Panc1 (cell line): ENCODE measurements at regions not wholly inside any gene's neighbourhood (a gene's known extent, or its start where the extent isn't known, plus 50 kb on each side); places are given as distances from the start of the nearest gene placed in this dataset.

Source experiments
- POLR2AphosphoS5 ChIP-seq: IDR thresholded peaks from 2 replicates; pipeline ENCODE4 v1.6.1; 2012; ENCODE audit warnings: mild to moderate bottlenecking, low read depth, low read length, moderate library complexity
- SIN3A ChIP-seq: IDR thresholded peaks from 2 replicates; pipeline ENCODE4 v1.6.1; 2012; ENCODE audit warnings: low read depth, mild to moderate bottlenecking, low read length, moderate library complexity, borderline replicate concordance; ENCODE audit not compliant: insufficient read depth
- TCF7L2 ChIP-seq: IDR thresholded peaks from 2 replicates; pipeline ENCODE4 v1.6.1; 2011; ENCODE audit warnings: mild to moderate bottlenecking, low read depth, low read length, inconsistent platforms
- TF ChIP-seq, protein P1 (sequence below): fragments of 450-650 bp; IDR thresholded peaks from 2 replicates; pipeline ENCODE4 v1.5.1; 2017; ENCODE audit warnings: mild to moderate bottlenecking
- TF ChIP-seq, protein P2 (sequence below), 2 experiments: IDR thresholded peaks; 2 replicates each; pipeline ENCODE4 v1.6.1; 2011 to 2012; ENCODE audit warnings: low read depth in 2 of 2, control low read depth in 1 of 2, low read length in 1 of 2, mild to moderate bottlenecking in 1 of 2, moderate library complexity in 1 of 2; ENCODE audit not compliant: insufficient read depth in 1 of 2

- TF ChIP-seq, protein P1, sequence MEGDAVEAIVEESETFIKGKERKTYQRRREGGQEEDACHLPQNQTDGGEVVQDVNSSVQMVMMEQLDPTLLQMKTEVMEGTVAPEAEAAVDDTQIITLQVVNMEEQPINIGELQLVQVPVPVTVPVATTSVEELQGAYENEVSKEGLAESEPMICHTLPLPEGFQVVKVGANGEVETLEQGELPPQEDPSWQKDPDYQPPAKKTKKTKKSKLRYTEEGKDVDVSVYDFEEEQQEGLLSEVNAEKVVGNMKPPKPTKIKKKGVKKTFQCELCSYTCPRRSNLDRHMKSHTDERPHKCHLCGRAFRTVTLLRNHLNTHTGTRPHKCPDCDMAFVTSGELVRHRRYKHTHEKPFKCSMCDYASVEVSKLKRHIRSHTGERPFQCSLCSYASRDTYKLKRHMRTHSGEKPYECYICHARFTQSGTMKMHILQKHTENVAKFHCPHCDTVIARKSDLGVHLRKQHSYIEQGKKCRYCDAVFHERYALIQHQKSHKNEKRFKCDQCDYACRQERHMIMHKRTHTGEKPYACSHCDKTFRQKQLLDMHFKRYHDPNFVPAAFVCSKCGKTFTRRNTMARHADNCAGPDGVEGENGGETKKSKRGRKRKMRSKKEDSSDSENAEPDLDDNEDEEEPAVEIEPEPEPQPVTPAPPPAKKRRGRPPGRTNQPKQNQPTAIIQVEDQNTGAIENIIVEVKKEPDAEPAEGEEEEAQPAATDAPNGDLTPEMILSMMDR: no peak
- TF ChIP-seq POLR2AphosphoS5 (no peak), TCF7L2 (no peak), SIN3A (no peak)
- TF ChIP-seq, protein P2, sequence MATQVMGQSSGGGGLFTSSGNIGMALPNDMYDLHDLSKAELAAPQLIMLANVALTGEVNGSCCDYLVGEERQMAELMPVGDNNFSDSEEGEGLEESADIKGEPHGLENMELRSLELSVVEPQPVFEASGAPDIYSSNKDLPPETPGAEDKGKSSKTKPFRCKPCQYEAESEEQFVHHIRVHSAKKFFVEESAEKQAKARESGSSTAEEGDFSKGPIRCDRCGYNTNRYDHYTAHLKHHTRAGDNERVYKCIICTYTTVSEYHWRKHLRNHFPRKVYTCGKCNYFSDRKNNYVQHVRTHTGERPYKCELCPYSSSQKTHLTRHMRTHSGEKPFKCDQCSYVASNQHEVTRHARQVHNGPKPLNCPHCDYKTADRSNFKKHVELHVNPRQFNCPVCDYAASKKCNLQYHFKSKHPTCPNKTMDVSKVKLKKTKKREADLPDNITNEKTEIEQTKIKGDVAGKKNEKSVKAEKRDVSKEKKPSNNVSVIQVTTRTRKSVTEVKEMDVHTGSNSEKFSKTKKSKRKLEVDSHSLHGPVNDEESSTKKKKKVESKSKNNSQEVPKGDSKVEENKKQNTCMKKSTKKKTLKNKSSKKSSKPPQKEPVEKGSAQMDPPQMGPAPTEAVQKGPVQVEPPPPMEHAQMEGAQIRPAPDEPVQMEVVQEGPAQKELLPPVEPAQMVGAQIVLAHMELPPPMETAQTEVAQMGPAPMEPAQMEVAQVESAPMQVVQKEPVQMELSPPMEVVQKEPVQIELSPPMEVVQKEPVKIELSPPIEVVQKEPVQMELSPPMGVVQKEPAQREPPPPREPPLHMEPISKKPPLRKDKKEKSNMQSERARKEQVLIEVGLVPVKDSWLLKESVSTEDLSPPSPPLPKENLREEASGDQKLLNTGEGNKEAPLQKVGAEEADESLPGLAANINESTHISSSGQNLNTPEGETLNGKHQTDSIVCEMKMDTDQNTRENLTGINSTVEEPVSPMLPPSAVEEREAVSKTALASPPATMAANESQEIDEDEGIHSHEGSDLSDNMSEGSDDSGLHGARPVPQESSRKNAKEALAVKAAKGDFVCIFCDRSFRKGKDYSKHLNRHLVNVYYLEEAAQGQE (IDR thresholded peaks at IDR 0.05; ENCODE audit: insufficient read depth in 1 of 2, low read depth in 2 of 2, low read length in 1 of 2): no peak
Measured at GRCh38 chrX:36504625-36505024, 503.5 kb upstream of the FAM47C start.
